Neural progenitor cell (in vitro differentiated cells): ENCODE measurements at regions not wholly inside any gene's neighbourhood (a gene's known extent, or its start where the extent isn't known, plus 50 kb on each side); places are given as distances from the start of the nearest gene placed in this dataset.
A peak's percentile ranks its signal among the peaks of the same experiment; 100 is the strongest.

Source experiments
- DNase-seq: peaks from one replicate; pipeline ENCODE4 v3.0.0-alpha.2; 2016; ENCODE audit warnings: low spot score
- H2AFZ ChIP-seq: fragments of 200-600 bp; sonication (generic); replicated peaks from 2 replicates; pipeline ENCODE4 v1.6.1; 2016; ENCODE audit warnings: antibody characterized with exemption
- H3F3A ChIP-seq: fragments of 200-600 bp; sonication (generic); 2 replicates; pipeline ENCODE4 v1.6.1; 2016; ENCODE audit warnings: antibody characterized with exemption, low read depth
- H3K27ac ChIP-seq: fragments of 200-600 bp; sonication (generic); 2 replicates; pipeline ENCODE4 v1.5.1; 2016; ENCODE audit warnings: mild to moderate bottlenecking
- H3K27me3 ChIP-seq: fragments of 200-600 bp; sonication (generic); 2 replicates; pipeline ENCODE4 v1.6.1; 2016; ENCODE audit warnings: mild to moderate bottlenecking, moderate library complexity
- H3K36me3 ChIP-seq: fragments of 200-600 bp; sonication (generic); 2 replicates; pipeline ENCODE4 v1.5.1; 2016
- H3K4me1 ChIP-seq: fragments of 200-600 bp; sonication (generic); 2 replicates; pipeline ENCODE4 v1.6.1; 2016; ENCODE audit warnings: mixed run types
- H3K4me2 ChIP-seq: fragments of 200-600 bp; sonication (generic); 2 replicates; pipeline ENCODE4 v1.6.1; 2016
- H3K4me3 ChIP-seq: fragments of 200-600 bp; sonication (generic); 2 replicates; pipeline ENCODE4 v1.5.1; 2016
- H3K79me2 ChIP-seq: fragments of 200-600 bp; sonication (generic); 2 replicates; pipeline ENCODE4 v1.6.1; 2016; ENCODE audit warnings: low read depth
- H3K9ac ChIP-seq: fragments of 200-600 bp; sonication (generic); 2 replicates; pipeline ENCODE4 v1.6.1; 2016
- H3K9me3 ChIP-seq: fragments of 200-600 bp; sonication (generic); 2 replicates; pipeline ENCODE4 v1.5.1; 2016; ENCODE audit warnings: low read depth
- H4K20me1 ChIP-seq: fragments of 200-600 bp; sonication (generic); 2 replicates; pipeline ENCODE4 v1.6.1; 2016; ENCODE audit warnings: low read depth
- H3K27ac Mint-ChIP-seq: 3 replicates; pipeline ENCODE4 v1.8.0; 2021; ENCODE audit warnings: mixed read lengths
- H3K27me3 Mint-ChIP-seq: 2 replicates; pipeline ENCODE4 v1.8.0; 2022; ENCODE audit warnings: low read depth, mild to moderate bottlenecking, inconsistent platforms, moderate library complexity, mixed read lengths; ENCODE audit not compliant: insufficient read depth
- H3K36me3 Mint-ChIP-seq: 3 replicates; pipeline ENCODE4 v1.8.0; 2021; ENCODE audit warnings: mixed read lengths
- H3K4me1 Mint-ChIP-seq: 3 replicates; pipeline ENCODE4 v1.8.0; 2021; ENCODE audit warnings: mixed read lengths
- H3K4me3 Mint-ChIP-seq: 3 replicates; pipeline ENCODE4 v1.8.0; 2021; ENCODE audit warnings: mild to moderate bottlenecking, moderate library complexity, mixed read lengths
- H3K9me3 Mint-ChIP-seq: 3 replicates; pipeline ENCODE4 v1.8.0; 2020; ENCODE audit warnings: mixed read lengths
- EZH2 ChIP-seq: fragments of 200-600 bp; sonication (generic); IDR thresholded peaks from 2 replicates; pipeline ENCODE4 v1.6.1; 2017; ENCODE audit warnings: antibody characterized with exemption, mild to moderate bottlenecking, moderate library complexity
- EZH2phosphoT487 ChIP-seq: fragments of 200-600 bp; sonication (generic); IDR thresholded peaks from 2 replicates; pipeline ENCODE4 v1.6.1; 2017; ENCODE audit warnings: antibody characterized with exemption
- TF ChIP-seq, protein P1 (sequence below): fragments of 200-600 bp; sonication (generic); IDR thresholded peaks from 2 replicates; pipeline ENCODE4 v1.5.1; 2017; ENCODE audit warnings: antibody characterized with exemption, mild to moderate bottlenecking

- H3K4me1 Mint-ChIP-seq: peaks cover 3% of the 10 kb centered on the region
- Histone ChIP-seq H3K4me2 (no peak overlapping the region), H3K9ac (no peak overlapping the region), H3K4me1 (no peaks in the 10 kb centered on the region), H3K79me2 (no peaks in the 10 kb centered on the region), H3K27ac (no peak overlapping the region), H3F3A (no peaks in the 10 kb centered on the region), H3K9me3 (no peaks in the 10 kb centered on the region), H2AFZ (no peak overlapping the region), H3K36me3 (no peaks in the 10 kb centered on the region), H4K20me1 (no peaks in the 10 kb centered on the region), H3K27me3 (no peaks in the 10 kb centered on the region), H3K4me3 (no peak overlapping the region)
- H3K9me3 Mint-ChIP-seq: peaks cover 12% of the 10 kb centered on the region
- no peak for DNase-seq
- H3K4me3 Mint-ChIP-seq: no peak overlapping the region
- TF ChIP-seq, protein P1, sequence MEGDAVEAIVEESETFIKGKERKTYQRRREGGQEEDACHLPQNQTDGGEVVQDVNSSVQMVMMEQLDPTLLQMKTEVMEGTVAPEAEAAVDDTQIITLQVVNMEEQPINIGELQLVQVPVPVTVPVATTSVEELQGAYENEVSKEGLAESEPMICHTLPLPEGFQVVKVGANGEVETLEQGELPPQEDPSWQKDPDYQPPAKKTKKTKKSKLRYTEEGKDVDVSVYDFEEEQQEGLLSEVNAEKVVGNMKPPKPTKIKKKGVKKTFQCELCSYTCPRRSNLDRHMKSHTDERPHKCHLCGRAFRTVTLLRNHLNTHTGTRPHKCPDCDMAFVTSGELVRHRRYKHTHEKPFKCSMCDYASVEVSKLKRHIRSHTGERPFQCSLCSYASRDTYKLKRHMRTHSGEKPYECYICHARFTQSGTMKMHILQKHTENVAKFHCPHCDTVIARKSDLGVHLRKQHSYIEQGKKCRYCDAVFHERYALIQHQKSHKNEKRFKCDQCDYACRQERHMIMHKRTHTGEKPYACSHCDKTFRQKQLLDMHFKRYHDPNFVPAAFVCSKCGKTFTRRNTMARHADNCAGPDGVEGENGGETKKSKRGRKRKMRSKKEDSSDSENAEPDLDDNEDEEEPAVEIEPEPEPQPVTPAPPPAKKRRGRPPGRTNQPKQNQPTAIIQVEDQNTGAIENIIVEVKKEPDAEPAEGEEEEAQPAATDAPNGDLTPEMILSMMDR: no peak
- no peak for TF ChIP-seq EZH2phosphoT487
- TF ChIP-seq EZH2: no peak
- no peaks in the 10 kb centered on the region for H3K36me3 Mint-ChIP-seq
- H3K27me3 Mint-ChIP-seq: peaks cover 8% of the 10 kb centered on the region
- H3K27ac Mint-ChIP-seq: peak overlapping the region; percentile 25
Measured at GRCh38 chr19:29120466-29120865, 92.5 kb downstream of the UQCRFS1 start.

- Histone ChIP-seq H2AFZ (no peak overlapping the region), H3K4me2 (no peak overlapping the region), H3K4me3 (no peak overlapping the region), H4K20me1 (no peaks in the 10 kb centered on the region), H3K9ac (no peak overlapping the region), H3K4me1 (no peaks in the 10 kb centered on the region), H3K9me3 (no peaks in the 10 kb centered on the region), H3K27ac (no peak overlapping the region), H3K36me3 (no peaks in the 10 kb centered on the region), H3F3A (no peaks in the 10 kb centered on the region), H3K79me2 (no peaks in the 10 kb centered on the region), H3K27me3 (no peaks in the 10 kb centered on the region)
- TF ChIP-seq EZH2 (no peak), EZH2phosphoT487 (no peak)
- TF ChIP-seq, protein P1: peak; percentile 61
- peak; percentile 53 for DNase-seq
- H3K27me3 Mint-ChIP-seq: peaks cover 8% of the 10 kb centered on the region
- no peaks in the 10 kb centered on the region for H3K36me3 Mint-ChIP-seq
- peaks cover 3% of the 10 kb centered on the region for H3K4me1 Mint-ChIP-seq
- peak overlapping the region; percentile 28 for H3K4me3 Mint-ChIP-seq
- no peak overlapping the region for H3K27ac Mint-ChIP-seq
- H3K9me3 Mint-ChIP-seq: peaks cover 8% of the 10 kb centered on the region
Measured at GRCh38 chr19:29119590-29119989, 93.4 kb downstream of the UQCRFS1 start.

GRCh38 chr19:29118389-29118788 lies 94.6 kb downstream of the UQCRFS1 start:
- Histone ChIP-seq H3K27me3 (no peaks in the 10 kb centered on the region), H3K4me2 (no peak overlapping the region), H3K4me1 (no peaks in the 10 kb centered on the region), H3K27ac (no peak overlapping the region), H3K9me3 (no peaks in the 10 kb centered on the region), H3K9ac (no peak overlapping the region), H4K20me1 (no peaks in the 10 kb centered on the region), H3K36me3 (no peaks in the 10 kb centered on the region), H3K4me3 (no peak overlapping the region), H2AFZ (no peak overlapping the region), H3F3A (no peaks in the 10 kb centered on the region), H3K79me2 (no peaks in the 10 kb centered on the region)
- peaks cover 3% of the 10 kb centered on the region for H3K4me1 Mint-ChIP-seq
- no peaks in the 10 kb centered on the region for H3K36me3 Mint-ChIP-seq
- no peak overlapping the region for H3K27ac Mint-ChIP-seq
- H3K4me3 Mint-ChIP-seq: no peak overlapping the region
- peaks cover 8% of the 10 kb centered on the region for H3K27me3 Mint-ChIP-seq
- DNase-seq: peak; percentile 21
- peaks cover 4% of the 10 kb centered on the region for H3K9me3 Mint-ChIP-seq
- TF ChIP-seq EZH2 (no peak), EZH2phosphoT487 (no peak)
- TF ChIP-seq, protein P1: no peak
